HepG2 (cell line): ENCODE measurements at regions not wholly inside any gene's neighbourhood (a gene's known extent, or its start where the extent isn't known, plus 50 kb on each side); places are given as distances from the start of the nearest gene placed in this dataset.

Experiments used
- ATAC-seq: fragments of 200-7000 bp; cut with Tn5 transposase; 3 replicates; pipeline ENCODE4 v1.9.1; 2020; ENCODE audit warnings: mild to moderate bottlenecking, moderate library complexity
- BruUV-seq: library from RNA; stranded (reverse); fragments of 400-500 nt; replicated peaks from 2 replicates; lab custom pipeline; 2021; lab: Mats Ljungman, UMichigan
- CTCF ChIA-PET: fragments of 300-600 bp; formaldehyde crosslinking; extraction: SDS; loops from one replicate; lab custom pipeline; 2021; ENCODE audit warnings: low total read pairs, inconsistent platforms, low intra/inter-chr PET ratio; lab: Yijun Ruan, JAX
- POLR2A ChIA-PET: fragments of 350-600 bp; sonication (Branson Sonifier 250); formaldehyde crosslinking; loops from one replicate; lab custom pipeline; 2020; ENCODE audit warnings: antibody characterized with exemption, inconsistent platforms; lab: Yijun Ruan, JAX
- DNase-seq: peaks from one replicate; pipeline ENCODE4 v3.0.0-alpha.2; 2015; ENCODE audit warnings: low spot score
- FAIRE-seq: peaks from 3 replicates; lab custom pipeline; 2011; peaks lifted over from hg19 to GRCh38; lab: Jason Lieb, UNC
- H2AFZ ChIP-seq: one replicate; pipeline ENCODE4 v1.6.1; 2011; ENCODE audit warnings: low read length, inconsistent platforms
- H3K27ac ChIP-seq: fragments of 300-600 bp; 3 replicates; pipeline ENCODE4 v1.8.0; 2011; ENCODE audit warnings: mixed run types, mild to moderate bottlenecking, mixed read lengths, low read length, inconsistent platforms; ENCODE audit not compliant: insufficient read depth; ENCODE audit errors: extremely low read length
- H3K27me3 ChIP-seq, 2 experiments: fragments of 200-600 bp in 1 of 2; 2 replicates in 1 of 2; 3 replicates in 1 of 2; pipeline versions ENCODE4 v1.6.0 to v1.8.0; 2011; ENCODE audit warnings: low read length in 2 of 2, mild to moderate bottlenecking in 2 of 2, moderate library complexity in 2 of 2, inconsistent platforms in 1 of 2; ENCODE audit not compliant: insufficient read depth in 2 of 2, control insufficient read depth in 1 of 2
- H3K36me3 ChIP-seq, 2 experiments: fragments of 200-600 bp in 1 of 2; replicated peaks in 1 of 2; 2 replicates in 1 of 2; 3 replicates in 1 of 2; pipeline versions ENCODE4 v1.5.1 to v1.8.0; 2011; ENCODE audit warnings: low read length in 2 of 2, inconsistent platforms in 1 of 2; ENCODE audit not compliant: insufficient read depth in 2 of 2, control insufficient read depth in 1 of 2
- H3K4me1 ChIP-seq: 2 replicates; pipeline ENCODE4 v1.5.1; 2012; ENCODE audit warnings: low read length, inconsistent platforms; ENCODE audit not compliant: insufficient read depth
- H3K4me2 ChIP-seq: 2 replicates; pipeline ENCODE4 v1.6.0; 2011; ENCODE audit warnings: low read depth, low read length, inconsistent platforms
- H3K4me3 ChIP-seq, 3 experiments: fragments of 200-600 bp in 1 of 3; sonication (generic), shearing (Covaris generic) in 1 of 3; replicated peaks in 1 of 3; 2 replicates each; pipeline ENCODE4 v1.5.1; 2011 to 2016; ENCODE audit warnings: low read length in 3 of 3, inconsistent platforms in 2 of 3, low read depth in 2 of 3, mild to moderate bottlenecking in 2 of 3, control low read depth in 1 of 3, mixed read lengths in 1 of 3; ENCODE audit not compliant: insufficient read depth in 1 of 3
- H3K79me2 ChIP-seq: one replicate; pipeline ENCODE4 v1.6.1; 2011; ENCODE audit warnings: low read length, inconsistent platforms; ENCODE audit not compliant: insufficient read depth
- H3K9ac ChIP-seq: 2 replicates; pipeline ENCODE4 v1.6.0; 2011; ENCODE audit warnings: mild to moderate bottlenecking, low read depth, low read length, inconsistent platforms; ENCODE audit not compliant: insufficient read depth
- H3K9me3 ChIP-seq: 2 replicates; pipeline ENCODE4 v1.5.1; 2012; ENCODE audit warnings: mild to moderate bottlenecking, low read length
- H4K20me1 ChIP-seq: 2 replicates; pipeline ENCODE4 v1.6.0; 2011; ENCODE audit warnings: inconsistent platforms, mild to moderate bottlenecking, low read length, moderate library complexity; ENCODE audit not compliant: insufficient read depth
- ATF2 ChIP-seq: sonication (generic); formaldehyde crosslinking; IDR thresholded peaks from 2 replicates; pipeline ENCODE4 v1.4.0; 2020; ENCODE audit warnings: missing genetic modification reagents
- EED ChIP-seq: sonication (generic); formaldehyde crosslinking; IDR thresholded peaks from 2 replicates; pipeline ENCODE4 v1.5.0; 2020; ENCODE audit warnings: mild to moderate bottlenecking, missing genetic modification reagents
- GTF3A ChIP-seq: sonication (generic); formaldehyde crosslinking; conservative IDR thresholded peaks from 2 replicates; pipeline ENCODE4 v1.4.0; 2020; ENCODE audit warnings: mild to moderate bottlenecking, missing genetic modification reagents
- HDAC2 ChIP-seq: sonication (generic); formaldehyde crosslinking; IDR thresholded peaks from 2 replicates; pipeline ENCODE4 v1.4.0; 2020; ENCODE audit warnings: missing genetic modification reagents
- MBD4 ChIP-seq: IDR thresholded peaks from 2 replicates; pipeline ENCODE4 v1.6.1; 2012; ENCODE audit warnings: low read length, inconsistent platforms, borderline replicate concordance
- MIXL1 ChIP-seq: IDR thresholded peaks from 2 replicates; pipeline ENCODE4 v1.6.1; 2016
- MXD1 ChIP-seq: sonication (generic); formaldehyde crosslinking; IDR thresholded peaks from 2 replicates; pipeline ENCODE4 v1.4.0; 2020; ENCODE audit warnings: mild to moderate bottlenecking, missing genetic modification reagents
- NR2F6 ChIP-seq, 2 experiments: IDR thresholded peaks; 2 replicates each; pipeline ENCODE4 v1.6.1; 2016; ENCODE audit warnings: antibody characterized with exemption in 1 of 2, mild to moderate bottlenecking in 1 of 2
- POLR2A ChIP-seq, 2 experiments: IDR thresholded peaks; 2 replicates each; pipeline ENCODE4 v1.6.1; 2011; ENCODE audit warnings: low read depth in 2 of 2, low read length in 2 of 2, mild to moderate bottlenecking in 1 of 2, moderate library complexity in 1 of 2; ENCODE audit not compliant: insufficient read depth in 1 of 2
- ZBTB33 ChIP-seq: sonication (generic); formaldehyde crosslinking; IDR thresholded peaks from 2 replicates; pipeline ENCODE4 v1.4.0; 2020; ENCODE audit warnings: missing genetic modification reagents
- ZKSCAN8 ChIP-seq: IDR thresholded peaks from 2 replicates; pipeline ENCODE4 v1.6.1; 2016; ENCODE audit warnings: borderline replicate concordance, missing genetic modification reagents, missing compliant biosample characterization
- ZNF18 ChIP-seq: sonication (generic); formaldehyde crosslinking; IDR thresholded peaks from 2 replicates; pipeline ENCODE4 v1.8.0; 2022; ENCODE audit warnings: mild to moderate bottlenecking, missing genetic modification reagents; ENCODE audit not compliant: insufficient replicate concordance
- ZNF276 ChIP-seq: sonication (generic); formaldehyde crosslinking; IDR thresholded peaks from 2 replicates; pipeline ENCODE4 v1.4.0; 2020; ENCODE audit warnings: mild to moderate bottlenecking, low read depth, missing genetic modification reagents
- ZNF800 ChIP-seq: sonication (generic); formaldehyde crosslinking; IDR thresholded peaks from 2 replicates; pipeline ENCODE4 v1.4.0; 2020; ENCODE audit warnings: missing genetic modification reagents
- ZSCAN22 ChIP-seq: sonication (generic); formaldehyde crosslinking; IDR thresholded peaks from 2 replicates; pipeline ENCODE4 v1.4.0; 2020; ENCODE audit warnings: mild to moderate bottlenecking, missing genetic modification reagents
- WGBS: methylation state at CpG from one replicate; pipeline ENCODE4 v1.1.6; 2017; ENCODE audit warnings: low lambda C conversion rate; 5-methylcytosine and 5-hydroxymethylcytosine counted together
- in situ Hi-C: cut with HindIII; loops from 2 replicates; pipeline ENCODE4 v1.10.0; 2017; ENCODE audit warnings: low pct_unique_long_range_greater_than_20kb; ENCODE audit not compliant: extremely low pct_ligation_motif_present
- intact Hi-C: fragments of 100-400 bp; cut with micrococcal nuclease; formaldehyde crosslinking; loops from one replicate; pipeline ENCODE4 v1.10.0; 2022; ENCODE audit not compliant: unreplicated experiment

- no peak for TF ChIP-seq ZNF800 (CRISPR knock-in tag)
Observed at GRCh38 chr1:69077198-69077597, 490.5 kb upstream of the LRRC7 start (continued).

- Histone ChIP-seq H3K4me3 (no peak overlapping the region), H2AFZ (no peak overlapping the region), H3K4me2 (no peak overlapping the region), H3K79me2 (no peaks in the 10 kb centered on the region), H3K36me3 (no peaks in the 10 kb centered on the region), H3K9me3 (peaks cover 77% of the 10 kb centered on the region), H4K20me1 (no peaks in the 10 kb centered on the region), H3K27me3 (no peaks in the 10 kb centered on the region), H3K27ac (no peak overlapping the region), H3K9ac (no peak overlapping the region), H3K4me1 (no peaks in the 10 kb centered on the region)
- in situ Hi-C loops, result no loop called here
- FAIRE-seq (no peak), DNase-seq (no peak), ATAC-seq (no peak)
- ChIA-PET CTCF (no interaction called here), POLR2A (no interaction called here)
- WGBS, result 3% methylated on average over 3 of the region's 3 CpGs
- intact Hi-C loops, result no loop called here
- no TSS peak for BruUV-seq
- TF ChIP-seq ZKSCAN8 (CRISPR knock-in tag), result no peak
- TF ChIP-seq ZNF276 (CRISPR knock-in tag), result no peak
- no peak for TF ChIP-seq NR2F6 (IDR thresholded peaks at IDR 0.05)
- TF ChIP-seq NR2F6 (CRISPR knock-in tag; IDR thresholded peaks at IDR 0.05), result no peak
- no peak for TF ChIP-seq HDAC2 (CRISPR knock-in tag)
- no peak for TF ChIP-seq MXD1 (CRISPR knock-in tag)
- no peak for TF ChIP-seq EED (CRISPR knock-in tag)
- no peak for TF ChIP-seq ATF2 (CRISPR knock-in tag)
- no peak for TF ChIP-seq ZSCAN22 (CRISPR knock-in tag)
- TF ChIP-seq GTF3A (CRISPR knock-in tag), result no peak
- no peak for TF ChIP-seq MBD4
- no peak for TF ChIP-seq ZNF18 (CRISPR knock-in tag)
- TF ChIP-seq ZBTB33, result no peak
- no peak for TF ChIP-seq MIXL1
- TF ChIP-seq POLR2A (IDR thresholded peaks at IDR 0.05; ENCODE audit: insufficient read depth in 1 of 2, low read depth in 2 of 2, low read length in 2 of 2), result no peak
Observed at GRCh38 chr1:69077633-69078032, 490.1 kb upstream of the LRRC7 start.
